HG02798 (cell line): ENCODE measurements at regions not wholly inside any gene's neighbourhood (a gene's known extent, or its start where the extent isn't known, plus 50 kb on each side); places are given as distances from the start of the nearest gene placed in this dataset.

Source experiments
- ATAC-seq: cut with Tn5 transposase; IDR thresholded peaks from one replicate; pipeline ENCODE4 v1.9.1; 2021; ENCODE audit warnings: mild to moderate bottlenecking; ENCODE audit not compliant: unreplicated experiment, poor library complexity

DNA sequence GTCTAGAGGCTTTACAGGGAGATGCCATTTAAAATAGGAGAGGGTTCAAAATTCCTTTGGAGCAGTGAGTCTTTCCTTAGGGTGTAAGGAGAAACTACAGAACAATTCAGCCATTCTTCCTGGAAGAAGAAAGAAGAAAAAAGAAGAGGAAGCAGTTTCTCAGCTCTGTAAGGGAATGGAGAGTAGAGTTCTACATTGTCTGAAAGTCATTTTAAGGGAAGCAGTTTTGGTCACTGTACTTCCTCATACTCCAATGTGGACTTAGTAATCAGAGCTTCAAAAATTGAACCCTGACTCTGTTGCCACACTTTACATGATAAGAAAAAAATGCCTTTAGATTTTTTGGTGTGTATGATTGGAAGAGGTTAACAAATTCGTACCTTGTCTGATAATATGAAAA is 122.4 kb downstream of the LRRC70 start:
- no peak for ATAC-seq

DNA sequence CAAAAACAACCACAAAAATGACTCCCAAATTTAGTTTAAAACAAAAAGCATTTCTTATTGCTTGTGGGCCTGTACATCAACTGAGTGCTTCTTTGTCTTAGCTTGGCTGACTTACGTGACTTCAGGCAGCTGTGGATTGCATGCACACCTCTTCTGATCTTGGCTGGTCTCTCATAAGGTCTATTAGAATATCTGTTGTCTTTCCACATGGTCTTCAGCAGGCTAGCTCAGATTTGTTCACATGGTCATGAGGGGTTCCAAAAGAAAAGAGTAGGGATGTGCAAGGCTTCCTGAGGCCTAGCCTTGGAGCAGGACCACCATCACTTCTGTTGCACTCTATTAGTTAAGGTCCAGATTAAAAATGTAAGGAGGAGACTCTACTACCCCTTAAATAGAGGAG is 120.1 kb downstream of the LRRC70 start:
- no peak for ATAC-seq

- ATAC-seq, result no peak
Measured at GRCh38 chr5:62695274-62695673, 116.7 kb downstream of the LRRC70 start.

- no peak for ATAC-seq
Measured at GRCh38 chr5:62692946-62693713, 114.5 kb downstream of the LRRC70 start.

GRCh38 chr5:62691946-62692345 is 113.3 kb downstream of the LRRC70 start:
- no peak for ATAC-seq

- ATAC-seq, result no peak
Measured at GRCh38 chr5:62690421-62690820, 111.8 kb downstream of the LRRC70 start.

DNA sequence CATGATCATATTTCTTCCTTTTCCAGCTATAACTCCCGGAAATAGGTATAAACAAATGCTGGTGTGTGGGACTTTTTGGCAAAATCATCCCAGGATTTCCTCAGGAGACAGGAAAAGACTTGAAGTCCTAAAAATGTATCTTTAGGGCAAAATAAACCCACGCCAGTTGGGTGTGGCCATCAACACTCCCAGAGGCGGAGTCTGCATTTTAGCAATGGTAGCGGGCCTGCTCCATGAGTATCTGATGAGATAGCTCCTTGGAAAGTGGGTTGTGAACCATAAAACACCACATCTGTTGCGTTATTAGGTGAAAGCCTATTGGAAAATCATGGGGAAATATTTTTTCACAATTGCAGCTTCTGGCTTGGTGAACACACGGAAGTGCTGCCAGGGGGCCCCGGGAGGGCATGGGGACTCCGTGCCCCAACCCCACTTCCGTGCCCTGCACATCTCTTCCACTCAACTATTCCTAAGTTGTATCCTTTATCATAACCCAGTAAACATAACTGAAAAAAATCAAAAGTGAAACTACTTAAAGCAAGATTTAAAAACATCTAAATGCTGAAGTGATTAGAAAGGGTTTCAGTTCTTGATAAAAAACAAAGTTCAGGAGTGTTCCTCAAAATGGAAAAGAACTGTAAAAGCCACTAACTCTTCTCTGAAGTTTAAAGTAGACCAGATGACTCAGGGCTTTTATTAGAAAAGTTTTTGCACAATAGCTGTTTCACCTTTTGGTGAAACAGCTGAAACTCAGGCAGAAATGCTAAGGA is 111.2 kb downstream of the LRRC70 start:
- no peak for ATAC-seq

DNA sequence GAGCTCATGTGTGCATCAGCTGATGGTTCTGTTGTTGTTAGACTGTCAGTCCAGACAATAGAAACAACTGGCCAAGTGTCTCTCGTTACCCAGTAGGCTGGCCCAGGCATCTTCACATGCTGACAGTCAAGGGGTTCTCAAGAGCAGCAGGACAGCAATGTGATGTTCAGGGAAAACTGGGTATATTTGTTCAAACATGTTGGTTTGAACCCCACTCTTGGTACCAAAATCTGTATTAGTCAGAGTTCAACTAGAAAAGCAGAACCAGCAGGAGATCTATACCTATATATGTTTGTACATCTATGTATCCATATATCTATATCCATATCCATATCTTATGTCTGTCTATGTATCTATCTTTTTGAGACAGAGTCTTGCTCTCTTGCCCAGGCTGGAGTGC is 108.1 kb downstream of the LRRC70 start:
- ATAC-seq, result no peak

- no peak for ATAC-seq
Measured at GRCh38 chr5:62685221-62685620, 106.6 kb downstream of the LRRC70 start.

GRCh38 chr5:62684310-62684709 is 105.7 kb downstream of the LRRC70 start:
- ATAC-seq, result no peak

DNA sequence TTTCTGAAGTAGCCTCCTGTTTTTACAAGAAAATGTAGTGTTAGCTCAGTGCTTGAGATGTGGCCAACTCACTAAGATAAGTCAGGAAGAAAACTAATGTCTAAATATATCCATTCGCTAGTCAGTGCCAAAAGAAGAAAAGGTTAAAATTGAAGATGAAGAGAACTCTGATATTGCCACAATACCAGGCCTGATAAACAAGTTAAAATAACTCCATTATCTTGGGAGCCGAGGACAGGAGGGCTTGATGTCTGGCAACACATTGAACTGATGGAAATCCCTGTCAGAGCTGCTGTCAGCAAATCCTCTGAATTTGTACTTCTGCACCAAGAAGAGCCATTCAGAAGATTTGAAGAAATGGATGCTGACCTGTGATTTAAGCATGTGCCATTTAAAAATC is 103.4 kb downstream of the LRRC70 start:
- no peak for ATAC-seq

GRCh38 chr5:62681117-62681850 is 102.7 kb downstream of the LRRC70 start:
- ATAC-seq, result no peak

DNA sequence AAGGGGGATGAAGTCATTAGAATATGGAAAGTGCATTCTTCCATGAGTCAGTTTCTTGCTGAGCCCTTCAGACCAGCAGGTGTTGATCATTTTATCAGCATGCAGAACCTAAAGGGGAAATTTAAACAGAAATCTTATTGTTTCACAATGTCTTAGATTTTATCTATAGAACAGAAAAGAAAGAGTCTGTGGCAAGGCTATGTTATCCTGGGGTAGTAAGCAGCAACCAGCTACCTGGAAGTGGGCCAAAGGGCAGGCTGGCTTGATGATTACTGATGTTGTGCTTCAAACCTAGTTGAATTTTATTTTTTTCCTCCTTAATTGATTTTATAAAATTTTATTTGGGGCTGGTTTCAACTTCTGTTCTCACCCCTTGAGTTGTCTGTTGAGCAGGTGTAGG is 101.5 kb downstream of the LRRC70 start:
- ATAC-seq, result no peak
